ENCODE measurements at regions not wholly inside any gene's neighbourhood (a gene's known extent, or its start where the extent isn't known, plus 50 kb on each side); places are given as distances from the start of the nearest gene placed in this dataset.
A peak's percentile ranks its signal among the peaks of the same experiment; 100 is the strongest.

GRCh38 chr13:81109026-81109425 is 768.1 kb upstream of the SPRY2 start (continued):
- TF ChIP-seq SCRT1 (tag by site-specific recombination; IDR thresholded peaks at IDR 0.05; ENCODE audit: borderline replicate concordance) (no peak), ZNF18 (tag by site-specific recombination; IDR thresholded peaks at IDR 0.05) (no peak)

GRCh38 chr13:81106348-81106747 is 765.4 kb upstream of the SPRY2 start:
- POLR2A ChIA-PET: no interaction called here
- no peaks in the 10 kb centered on the region for H3K4me1 ChIP-seq (ENCODE audit: control insufficient read depth, insufficient read depth, low read length)

GRCh38 chr13:81104035-81104715 is 763.2 kb upstream of the SPRY2 start:
- ChIA-PET POLR2A (no interaction called here), CTCF (no interaction called here)
- Histone ChIP-seq H3K27ac (ENCODE audit: extremely low read depth, low read depth, low read length) (no peak overlapping the region), H3K36me3 (ENCODE audit: control insufficient read depth in 2 of 2, insufficient read depth in 1 of 2, low read length in 2 of 2) (no peaks in the 10 kb centered on the region), H3K4me1 (ENCODE audit: control insufficient read depth, insufficient read depth, low read length) (no peaks in the 10 kb centered on the region), H3K4me3 (ENCODE audit: low read depth, low read length) (no peak overlapping the region), H3K9me3 (ENCODE audit: control insufficient read depth, insufficient read depth, low read depth, low read length) (no peaks in the 10 kb centered on the region)
- TF ChIP-seq ZNF248 (tag by site-specific recombination; IDR thresholded peaks at IDR 0.05) (no peak), HOXD13 (CRISPR knock-in tag; IDR thresholded peaks at IDR 0.05; ENCODE audit: borderline replicate concordance) (no peak), ZSCAN30 (tag by site-specific recombination; IDR thresholded peaks at IDR 0.05) (no peak), ZNF146 (tag by site-specific recombination; IDR thresholded peaks at IDR 0.05) (no peak), OVOL3 (tag by site-specific recombination; IDR thresholded peaks at IDR 0.05) (no peak), PRDM2 (tag by site-specific recombination; IDR thresholded peaks at IDR 0.05; ENCODE audit: borderline replicate concordance) (no peak)

More at GRCh38 chr13:81106348-81106747, 765.4 kb upstream of the SPRY2 start:
- Histone ChIP-seq H3K9me3 (ENCODE audit: control insufficient read depth, insufficient read depth, low read depth, low read length) (no peaks in the 10 kb centered on the region), H3K4me3 (ENCODE audit: low read depth, low read length) (no peak overlapping the region), H3K27ac (ENCODE audit: extremely low read depth, low read depth, low read length) (no peak overlapping the region), H3K36me3 (ENCODE audit: control insufficient read depth in 2 of 2, insufficient read depth in 1 of 2, low read length in 2 of 2) (no peaks in the 10 kb centered on the region)
- TF ChIP-seq ZNF132 (tag by site-specific recombination; IDR thresholded peaks at IDR 0.05; ENCODE audit: borderline replicate concordance) (no peak), TCF7L2 (IDR thresholded peaks at IDR 0.05; ENCODE audit: borderline replicate concordance, low read depth, low read length) (peak; percentile 22; the same call in 1 of the 2 replicates), BCL6B (tag by site-specific recombination; IDR thresholded peaks at IDR 0.05) (no peak), ZIC2 (tag by site-specific recombination; IDR thresholded peaks at IDR 0.05) (no peak), ZNF596 (tag by site-specific recombination; IDR thresholded peaks at IDR 0.05) (no peak), ZSCAN23 (tag by site-specific recombination; IDR thresholded peaks at IDR 0.05) (no peak), SETDB1 (IDR thresholded peaks at IDR 0.05; ENCODE audit: insufficient read length, low read length) (peak; percentile 18), ZNF639 (tag by site-specific recombination; IDR thresholded peaks at IDR 0.05) (no peak), ZBTB49 (tag by site-specific recombination; IDR thresholded peaks at IDR 0.05; ENCODE audit: low read depth) (no peak), ZNF366 (tag by site-specific recombination; conservative IDR thresholded peaks at IDR 0.05) (no peak)
- CTCF ChIA-PET: no interaction called here
